ENCODE measurements at regions not wholly inside any gene's neighbourhood (a gene's known extent, or its start where the extent isn't known, plus 50 kb on each side); places are given as distances from the start of the nearest gene placed in this dataset.

DNA sequence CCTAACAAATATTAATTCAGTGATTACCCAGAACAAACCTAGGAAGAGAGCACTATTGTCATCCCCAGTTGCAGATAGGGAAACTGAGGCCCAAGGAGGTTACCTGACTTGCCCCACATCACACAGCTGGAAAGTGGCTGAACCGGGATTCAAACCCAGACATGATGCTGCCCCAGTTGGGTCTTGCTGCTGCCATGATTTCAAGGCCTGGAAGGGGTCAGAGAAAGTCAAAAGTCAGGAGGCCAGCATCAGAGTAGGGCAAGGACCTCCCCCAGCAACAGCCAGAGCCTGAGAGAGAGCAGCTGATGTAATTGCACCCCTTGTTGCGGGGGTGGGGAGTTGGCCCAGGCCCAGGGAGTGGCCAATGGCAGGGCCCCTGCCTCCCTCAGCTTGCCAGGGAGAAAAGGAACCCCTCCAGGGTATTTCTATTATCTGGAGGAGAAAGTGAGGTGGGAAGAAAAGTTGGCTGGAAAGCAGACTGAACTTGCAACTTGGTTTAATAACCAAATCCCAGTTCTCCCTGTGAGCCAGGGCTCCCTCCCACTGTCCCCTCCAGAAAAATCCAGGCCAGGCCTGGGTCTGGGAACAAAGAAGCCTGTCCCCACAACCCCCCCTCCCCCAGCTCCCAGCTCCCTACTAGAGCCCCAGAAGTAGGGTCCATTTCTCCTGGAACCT lies 83.6 kb downstream of the MRPL14 start:
- Histone ChIP-seq H4K20me1 (ENCODE audit: insufficient read depth, low read length, poor library complexity, severe bottlenecking) (no peaks in the 10 kb centered on the region), H3K9me2 (replicated peaks; ENCODE audit: low read depth, low read length) (no peaks in the 10 kb centered on the region), H3K9ac (ENCODE audit: low read depth, low read length, poor library complexity, severe bottlenecking) (peak overlapping the region; percentile 13), H3K4me1 (ENCODE audit: insufficient read depth, low read length, poor library complexity, severe bottlenecking) (peaks cover 28% of the 10 kb centered on the region), H3K9me3 (ENCODE audit: insufficient read depth, low read depth, low read length) (no peaks in the 10 kb centered on the region), H3K4me2 (ENCODE audit: low read depth, low read length, poor library complexity, severe bottlenecking) (peak overlapping the region; percentile 13), H3K79me2 (ENCODE audit: insufficient read depth, low read length) (no peaks in the 10 kb centered on the region), H3F3A (ENCODE audit: low read depth) (no peaks in the 10 kb centered on the region), H2AFZ (ENCODE audit: low read length) (no peak overlapping the region), H3K36me3 (ENCODE audit: insufficient read depth, low read length) (no peaks in the 10 kb centered on the region), H3K27me3 (ENCODE audit: insufficient read depth, low read length, poor library complexity, severe bottlenecking) (no peaks in the 10 kb centered on the region), H3K4me3 (ENCODE audit: low read length, poor library complexity, severe bottlenecking) (no peak overlapping the region)
- no peak for TF ChIP-seq EZH2phosphoT487 (IDR thresholded peaks at IDR 0.05; ENCODE audit: borderline replicate concordance)
- TF ChIP-seq, protein P1, sequence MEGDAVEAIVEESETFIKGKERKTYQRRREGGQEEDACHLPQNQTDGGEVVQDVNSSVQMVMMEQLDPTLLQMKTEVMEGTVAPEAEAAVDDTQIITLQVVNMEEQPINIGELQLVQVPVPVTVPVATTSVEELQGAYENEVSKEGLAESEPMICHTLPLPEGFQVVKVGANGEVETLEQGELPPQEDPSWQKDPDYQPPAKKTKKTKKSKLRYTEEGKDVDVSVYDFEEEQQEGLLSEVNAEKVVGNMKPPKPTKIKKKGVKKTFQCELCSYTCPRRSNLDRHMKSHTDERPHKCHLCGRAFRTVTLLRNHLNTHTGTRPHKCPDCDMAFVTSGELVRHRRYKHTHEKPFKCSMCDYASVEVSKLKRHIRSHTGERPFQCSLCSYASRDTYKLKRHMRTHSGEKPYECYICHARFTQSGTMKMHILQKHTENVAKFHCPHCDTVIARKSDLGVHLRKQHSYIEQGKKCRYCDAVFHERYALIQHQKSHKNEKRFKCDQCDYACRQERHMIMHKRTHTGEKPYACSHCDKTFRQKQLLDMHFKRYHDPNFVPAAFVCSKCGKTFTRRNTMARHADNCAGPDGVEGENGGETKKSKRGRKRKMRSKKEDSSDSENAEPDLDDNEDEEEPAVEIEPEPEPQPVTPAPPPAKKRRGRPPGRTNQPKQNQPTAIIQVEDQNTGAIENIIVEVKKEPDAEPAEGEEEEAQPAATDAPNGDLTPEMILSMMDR (conservative IDR thresholded peaks at IDR 0.05; ENCODE audit: low read length), result no peak

DNA sequence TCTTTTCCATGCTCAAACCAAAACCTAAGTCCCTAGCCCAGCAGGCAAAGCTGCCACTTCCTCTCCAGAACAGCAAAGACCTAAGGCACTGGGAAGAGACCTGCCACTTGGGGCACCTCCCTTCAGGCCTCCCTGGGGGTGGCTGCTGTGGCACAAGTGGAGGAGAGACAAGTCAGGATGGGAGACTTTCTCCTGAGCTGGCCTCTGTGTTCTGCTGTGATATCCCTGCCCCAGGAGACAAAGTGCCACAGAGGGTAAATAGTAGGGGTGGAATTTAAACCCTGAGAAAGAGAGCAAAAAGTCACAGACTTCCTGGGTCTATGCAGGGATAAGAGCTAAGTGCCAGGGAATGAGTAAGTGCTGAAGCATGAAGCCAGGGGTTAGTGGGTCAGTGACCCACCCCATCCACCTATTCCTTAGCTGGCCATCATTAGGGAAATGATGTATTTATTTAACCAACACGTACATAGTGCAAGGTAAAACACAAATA lies 84.2 kb downstream of the MRPL14 start:
- Histone ChIP-seq H3K36me3 (ENCODE audit: insufficient read depth, low read length) (no peaks in the 10 kb centered on the region), H4K20me1 (ENCODE audit: insufficient read depth, low read length, poor library complexity, severe bottlenecking) (no peaks in the 10 kb centered on the region), H3K4me1 (ENCODE audit: insufficient read depth, low read length, poor library complexity, severe bottlenecking) (peaks cover 28% of the 10 kb centered on the region), H3K4me3 (ENCODE audit: low read length, poor library complexity, severe bottlenecking) (no peak overlapping the region), H3K9ac (ENCODE audit: low read depth, low read length, poor library complexity, severe bottlenecking) (peak overlapping the region; percentile 13), H3K9me3 (ENCODE audit: insufficient read depth, low read depth, low read length) (no peaks in the 10 kb centered on the region), H3K9me2 (replicated peaks; ENCODE audit: low read depth, low read length) (no peaks in the 10 kb centered on the region), H2AFZ (ENCODE audit: low read length) (no peak overlapping the region), H3K4me2 (ENCODE audit: low read depth, low read length, poor library complexity, severe bottlenecking) (peak overlapping the region; percentile 13), H3F3A (ENCODE audit: low read depth) (no peaks in the 10 kb centered on the region), H3K79me2 (ENCODE audit: insufficient read depth, low read length) (no peaks in the 10 kb centered on the region), H3K27me3 (ENCODE audit: insufficient read depth, low read length, poor library complexity, severe bottlenecking) (no peaks in the 10 kb centered on the region)
- TF ChIP-seq, protein P1 (conservative IDR thresholded peaks at IDR 0.05; ENCODE audit: low read length), result no peak
- TF ChIP-seq EZH2phosphoT487 (IDR thresholded peaks at IDR 0.05; ENCODE audit: borderline replicate concordance), result no peak

- Histone ChIP-seq H3K9me3 (ENCODE audit: insufficient read depth, low read depth, low read length) (no peaks in the 10 kb centered on the region), H3K79me2 (ENCODE audit: insufficient read depth, low read length) (no peaks in the 10 kb centered on the region), H3K9ac (ENCODE audit: low read depth, low read length, poor library complexity, severe bottlenecking) (peak overlapping the region; percentile 62), H2AFZ (ENCODE audit: low read length) (peak overlapping the region; percentile 58; the same call in 1 of the 2 replicates), H3K9me2 (replicated peaks; ENCODE audit: low read depth, low read length) (no peaks in the 10 kb centered on the region), H3F3A (ENCODE audit: low read depth) (no peaks in the 10 kb centered on the region), H4K20me1 (ENCODE audit: insufficient read depth, low read length, poor library complexity, severe bottlenecking) (no peaks in the 10 kb centered on the region), H3K4me1 (ENCODE audit: insufficient read depth, low read length, poor library complexity, severe bottlenecking) (peaks cover 28% of the 10 kb centered on the region), H3K36me3 (ENCODE audit: insufficient read depth, low read length) (no peaks in the 10 kb centered on the region), H3K27me3 (ENCODE audit: insufficient read depth, low read length, poor library complexity, severe bottlenecking) (no peaks in the 10 kb centered on the region), H3K4me2 (ENCODE audit: low read depth, low read length, poor library complexity, severe bottlenecking) (peak overlapping the region; percentile 56), H3K4me3 (ENCODE audit: low read length, poor library complexity, severe bottlenecking) (no peak overlapping the region)
- TF ChIP-seq EZH2phosphoT487 (IDR thresholded peaks at IDR 0.05; ENCODE audit: borderline replicate concordance), result no peak
- TF ChIP-seq, protein P1 (conservative IDR thresholded peaks at IDR 0.05; ENCODE audit: low read length), result no peak
These were observed 84.8 kb downstream of the MRPL14 start for GRCh38 chr6:44042261-44042988.
